Coronary artery (tissue), 2 donors: ENCODE measurements at regions not wholly inside any gene's neighbourhood (a gene's known extent, or its start where the extent isn't known, plus 50 kb on each side); places are given as distances from the start of the nearest gene placed in this dataset.

ENCODE experiments used
- DNase-seq: peaks from one replicate; pipeline ENCODE4 v3.0.0-alpha.2; 2017; ENCODE audit warnings: low spot score
- H3K27ac ChIP-seq, 2 donors: fragments of 200-600 bp; sonication (generic); one replicate each; pipeline ENCODE4 v1.5.1; 2016 to 2019
- H3K4me3 ChIP-seq: fragments of 200-600 bp; sonication (generic); 2 replicates; pipeline ENCODE4 v1.5.1; 2016; ENCODE audit warnings: mild to moderate bottlenecking, moderate library complexity
- CTCF ChIP-seq: fragments of 200-600 bp; sonication (generic); IDR thresholded peaks from one replicate; pipeline ENCODE4 v1.5.1; 2019; ENCODE audit warnings: antibody characterized with exemption

DNA sequence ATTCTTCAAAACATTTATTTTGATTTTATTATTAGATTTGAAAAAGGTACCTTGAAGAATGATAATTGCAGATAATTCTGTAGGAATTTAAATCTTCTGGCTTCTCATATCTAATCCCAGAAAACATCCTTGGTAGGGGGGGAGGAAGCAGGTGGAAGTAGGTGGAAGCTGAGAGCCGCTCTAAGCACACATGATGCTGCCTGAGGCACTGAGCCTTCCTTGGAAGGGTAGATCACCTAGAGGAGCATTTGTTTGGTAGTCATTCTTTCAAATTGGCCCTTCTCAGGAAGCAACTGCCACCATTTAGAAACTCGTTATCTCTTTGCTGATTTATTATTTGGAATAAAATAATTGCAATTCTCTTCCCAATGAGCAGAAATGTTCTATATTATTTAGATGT is 623.3 kb downstream of the CD109 start:
- Histone ChIP-seq H3K27ac (no peak overlapping the region), H3K4me3 (no peak overlapping the region)
- TF ChIP-seq CTCF: no peak
- DNase-seq: no peak

GRCh38 chr6:74318738-74319137 is 622.7 kb downstream of the CD109 start:
- no peak for TF ChIP-seq CTCF
- DNase-seq: no peak
- Histone ChIP-seq H3K4me3 (no peak overlapping the region), H3K27ac (no peak overlapping the region)

DNA sequence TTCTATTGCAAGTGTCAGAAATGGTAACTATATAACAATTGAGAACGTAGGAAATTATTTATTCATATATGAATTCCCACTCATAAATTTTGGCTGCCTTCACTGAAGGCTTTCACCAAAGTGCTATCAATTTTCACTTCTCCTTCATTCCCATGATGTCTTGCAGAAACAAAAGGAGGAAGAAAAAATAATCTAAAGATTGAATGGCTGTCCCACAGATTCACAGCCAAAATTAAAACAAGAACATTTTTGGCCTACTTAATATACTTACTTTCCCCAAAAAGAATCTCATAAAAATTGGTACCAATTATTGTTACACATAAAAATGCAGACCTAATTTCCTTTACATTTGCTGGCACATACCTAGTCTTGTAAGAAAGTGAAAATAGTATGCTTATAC is 616.1 kb downstream of the CD109 start:
- DNase-seq: no peak
- H3K4me3 ChIP-seq: no peak overlapping the region
- no peak overlapping the region for H3K27ac ChIP-seq
- TF ChIP-seq CTCF: no peak

- Histone ChIP-seq H3K4me3 (no peak overlapping the region), H3K27ac (no peak overlapping the region)
- no peak for DNase-seq
- no peak for TF ChIP-seq CTCF
Observed at GRCh38 chr6:74311431-74311830, 615.4 kb downstream of the CD109 start.

- no peak for TF ChIP-seq CTCF
- H3K4me3 ChIP-seq: no peak overlapping the region
- no peak overlapping the region for H3K27ac ChIP-seq
- DNase-seq: no peak
Observed at GRCh38 chr6:74289884-74290283, 593.9 kb downstream of the CD109 start.

GRCh38 chr6:74287932-74288331 is 591.9 kb downstream of the CD109 start:
- TF ChIP-seq CTCF: no peak
- Histone ChIP-seq H3K4me3 (no peak overlapping the region), H3K27ac (no peak overlapping the region)
- DNase-seq: no peak

DNA sequence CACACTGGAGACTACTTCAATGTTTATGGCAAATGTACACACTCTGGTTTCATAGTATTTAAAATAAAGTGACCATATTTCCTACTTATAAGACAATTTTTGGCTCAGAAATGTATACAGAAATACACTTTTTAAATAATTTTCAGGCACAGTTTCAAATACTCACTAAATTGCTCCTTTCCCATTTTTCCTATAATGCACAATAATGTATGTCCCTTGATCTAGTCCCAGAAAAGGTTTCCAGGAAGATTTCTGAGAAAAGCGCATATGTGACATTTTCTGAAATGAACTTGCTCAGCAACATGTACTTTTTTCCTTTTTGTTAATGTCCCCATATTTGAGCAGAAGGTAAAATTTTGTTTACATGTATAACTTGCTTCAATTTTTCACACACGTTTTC is 591.4 kb downstream of the CD109 start:
- DNase-seq: no peak
- no peak overlapping the region for H3K4me3 ChIP-seq
- no peak for TF ChIP-seq CTCF
- H3K27ac ChIP-seq: no peak overlapping the region
